GM13977 (cell line): ENCODE measurements at regions not wholly inside any gene's neighbourhood (a gene's known extent, or its start where the extent isn't known, plus 50 kb on each side); places are given as distances from the start of the nearest gene placed in this dataset.

Experiments
- DNase-seq: peaks from one replicate; pipeline ENCODE4 v3.0.0; 2012; ENCODE audit warnings: low spot score
- in situ Hi-C: fragments of 300-500 bp; cut with MboI; formaldehyde crosslinking; loops from one replicate; pipeline ENCODE4 v1.12.0; 2022; ENCODE audit warnings: low sequenced_read_pairs, low pct_unique_long_range_greater_than_20kb, mixed read lengths, inconsistent platforms; ENCODE audit not compliant: unreplicated experiment
- TF ChIP-seq, protein P1 (sequence below): IDR thresholded peaks from 2 replicates; pipeline ENCODE4 v1.5.1; 2012; ENCODE audit warnings: mild to moderate bottlenecking, control low read depth; ENCODE audit not compliant: insufficient read depth; ENCODE audit errors: extremely low read depth, missing control alignments

- no peak for DNase-seq
- TF ChIP-seq, protein P1, sequence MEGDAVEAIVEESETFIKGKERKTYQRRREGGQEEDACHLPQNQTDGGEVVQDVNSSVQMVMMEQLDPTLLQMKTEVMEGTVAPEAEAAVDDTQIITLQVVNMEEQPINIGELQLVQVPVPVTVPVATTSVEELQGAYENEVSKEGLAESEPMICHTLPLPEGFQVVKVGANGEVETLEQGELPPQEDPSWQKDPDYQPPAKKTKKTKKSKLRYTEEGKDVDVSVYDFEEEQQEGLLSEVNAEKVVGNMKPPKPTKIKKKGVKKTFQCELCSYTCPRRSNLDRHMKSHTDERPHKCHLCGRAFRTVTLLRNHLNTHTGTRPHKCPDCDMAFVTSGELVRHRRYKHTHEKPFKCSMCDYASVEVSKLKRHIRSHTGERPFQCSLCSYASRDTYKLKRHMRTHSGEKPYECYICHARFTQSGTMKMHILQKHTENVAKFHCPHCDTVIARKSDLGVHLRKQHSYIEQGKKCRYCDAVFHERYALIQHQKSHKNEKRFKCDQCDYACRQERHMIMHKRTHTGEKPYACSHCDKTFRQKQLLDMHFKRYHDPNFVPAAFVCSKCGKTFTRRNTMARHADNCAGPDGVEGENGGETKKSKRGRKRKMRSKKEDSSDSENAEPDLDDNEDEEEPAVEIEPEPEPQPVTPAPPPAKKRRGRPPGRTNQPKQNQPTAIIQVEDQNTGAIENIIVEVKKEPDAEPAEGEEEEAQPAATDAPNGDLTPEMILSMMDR, result no peak
- in situ Hi-C loops, result no loop called here
Observed at GRCh38 chr2:129800686-129801085, 178.8 kb upstream of the RAB6C start.

DNA sequence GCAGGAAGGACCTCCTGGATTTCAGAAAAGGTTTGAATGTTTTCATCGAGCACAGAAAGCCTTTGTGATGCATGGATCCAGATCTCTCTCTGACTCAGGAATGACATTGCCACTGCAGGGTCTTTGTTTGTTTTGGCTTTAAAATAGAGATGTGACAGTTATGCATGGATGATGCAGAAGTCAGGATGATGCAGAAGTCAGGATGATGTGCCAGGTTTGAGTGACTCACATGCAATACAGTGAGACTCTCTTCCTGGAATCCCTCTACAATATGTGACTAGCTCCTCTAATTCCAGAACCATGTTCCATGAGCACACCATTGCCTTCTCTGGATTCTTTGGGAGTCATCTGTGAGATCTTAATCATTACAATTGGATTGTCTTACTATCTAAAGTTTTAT, 177.9 kb upstream of the RAB6C start:
- TF ChIP-seq, protein P1, result no peak
- DNase-seq, result no peak
- in situ Hi-C loops, result no loop called here

GRCh38 chr2:129802290-129802689, 177.2 kb upstream of the RAB6C start:
- TF ChIP-seq, protein P1, result no peak
- in situ Hi-C loops, result no loop called here
- DNase-seq, result no peak

DNA sequence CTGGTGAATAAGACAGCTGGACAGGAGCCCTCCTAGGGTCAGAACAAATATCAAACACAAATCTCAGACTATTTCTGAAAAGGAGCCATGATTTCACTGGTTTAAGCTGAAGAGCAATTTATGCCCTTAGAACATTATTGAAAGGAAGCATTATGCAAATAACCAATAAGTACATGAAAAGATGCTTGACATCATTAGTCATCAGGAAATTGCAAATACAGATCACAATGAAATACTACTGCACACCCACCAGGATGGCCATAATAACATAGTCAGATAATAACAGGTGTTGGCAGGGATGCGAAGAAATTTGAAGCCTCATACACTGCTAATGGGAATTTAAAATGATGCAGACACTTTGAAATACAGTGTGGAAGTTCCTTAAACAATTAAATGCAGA, 176.4 kb upstream of the RAB6C start:
- DNase-seq, result no peak
- TF ChIP-seq, protein P1, result no peak
- in situ Hi-C loops, result no loop called here

GRCh38 chr2:129803871-129804270, 175.6 kb upstream of the RAB6C start:
- TF ChIP-seq, protein P1, result no peak

GRCh38 chr2:129805899-129806298, 173.6 kb upstream of the RAB6C start:
- DNase-seq, result no peak
- TF ChIP-seq, protein P1, result no peak
- in situ Hi-C loops, result no loop called here

More at GRCh38 chr2:129803871-129804270, 175.6 kb upstream of the RAB6C start:
- DNase-seq, result no peak
- in situ Hi-C loops, result no loop called here

DNA sequence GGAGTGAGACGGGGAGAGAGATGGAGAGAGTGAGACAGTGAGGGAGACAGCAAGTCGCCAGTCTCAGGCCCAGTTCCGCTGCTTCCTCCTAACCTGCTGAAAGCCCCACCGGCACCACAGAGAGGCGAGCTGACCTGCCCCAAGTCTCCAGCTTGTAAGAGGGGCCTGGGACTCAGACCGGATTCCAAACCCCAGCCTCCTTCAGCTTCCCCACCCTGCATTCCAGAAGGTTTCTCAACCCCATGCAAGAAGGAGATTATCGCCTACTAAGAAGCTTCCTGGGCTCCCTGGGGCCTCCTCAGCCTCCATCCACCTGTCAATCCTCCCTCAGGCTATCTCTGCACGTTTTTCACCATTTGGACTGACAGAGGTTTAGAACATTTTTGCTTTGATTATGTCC, 173.1 kb upstream of the RAB6C start:
- in situ Hi-C loops, result no loop called here
- TF ChIP-seq, protein P1, result no peak
- no peak for DNase-seq
